GM12873 (cell line): ENCODE measurements at regions not wholly inside any gene's neighbourhood (a gene's known extent, or its start where the extent isn't known, plus 50 kb on each side); places are given as distances from the start of the nearest gene placed in this dataset.

ENCODE experiments used
- CTCF ChIP-seq: IDR thresholded peaks from 2 replicates; pipeline ENCODE4 v1.5.1; 2012; ENCODE audit warnings: low read depth, mild to moderate bottlenecking, moderate library complexity, low read length, control low read depth; ENCODE audit not compliant: insufficient read depth; ENCODE audit errors: missing control alignments

DNA sequence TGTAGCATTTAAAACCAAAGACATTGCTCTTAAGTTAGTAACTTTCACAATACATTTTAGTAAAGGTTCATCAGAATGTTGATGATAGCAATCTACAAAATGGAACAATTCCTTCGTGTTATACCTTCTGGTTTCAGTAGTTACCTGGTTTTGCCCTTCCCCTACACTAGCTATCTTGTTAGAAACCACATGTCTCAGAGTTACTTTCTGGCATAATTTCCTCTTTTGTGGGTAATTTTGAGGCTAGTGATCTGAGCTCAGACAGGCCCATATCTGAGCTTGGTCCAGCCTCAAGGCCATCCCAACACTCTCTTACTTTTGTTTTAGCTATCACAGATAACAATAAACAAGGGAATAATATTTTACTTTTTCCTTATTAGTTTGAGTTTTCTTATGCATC lies 196.9 kb downstream of the KITLG start:
- TF ChIP-seq CTCF = no peak

DNA sequence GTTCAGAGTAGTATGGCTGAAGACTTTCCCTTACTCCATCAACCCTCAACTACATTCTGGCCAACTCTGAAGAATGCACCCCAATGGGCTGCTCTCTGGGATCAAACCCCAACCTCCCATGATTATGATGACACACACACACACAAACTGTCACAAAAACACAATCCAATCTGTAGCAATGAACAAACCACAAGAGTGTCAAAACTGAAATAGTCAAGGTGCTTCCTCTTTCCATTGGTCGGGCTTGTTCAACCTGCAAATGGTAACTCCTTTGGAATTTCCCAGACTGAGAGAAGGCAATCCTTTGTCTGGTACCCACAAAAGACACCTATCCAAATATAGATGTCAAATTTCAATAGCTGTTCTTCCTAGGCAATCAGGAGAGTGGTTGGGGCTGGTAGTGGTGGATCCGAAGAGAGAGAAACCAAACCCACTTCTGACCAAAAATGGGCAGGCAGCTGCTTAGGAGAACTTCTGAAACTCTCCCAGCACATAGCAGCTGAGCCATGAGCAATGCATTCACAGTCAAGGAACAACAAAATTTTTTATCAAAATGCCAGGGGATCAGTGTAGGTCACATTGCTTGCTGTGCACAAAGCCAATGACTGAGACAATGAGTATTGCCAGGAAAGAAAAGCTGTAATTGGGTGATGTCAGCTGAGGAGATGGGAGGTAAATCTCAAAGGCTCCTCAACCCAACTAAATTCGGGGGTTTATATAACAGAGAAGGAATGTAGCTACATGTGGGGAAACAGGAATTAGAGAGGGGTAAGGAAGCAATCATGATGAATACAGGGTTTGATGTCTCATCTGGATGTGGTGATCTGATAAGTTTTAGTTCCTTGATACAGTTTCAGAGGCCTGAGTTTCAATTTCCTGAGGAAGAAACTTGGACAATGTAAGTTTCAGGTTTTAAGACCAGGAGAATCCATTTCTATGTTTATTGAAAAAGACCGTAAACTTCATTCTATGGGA lies 191.4 kb downstream of the KITLG start:
- TF ChIP-seq CTCF = no peak

DNA sequence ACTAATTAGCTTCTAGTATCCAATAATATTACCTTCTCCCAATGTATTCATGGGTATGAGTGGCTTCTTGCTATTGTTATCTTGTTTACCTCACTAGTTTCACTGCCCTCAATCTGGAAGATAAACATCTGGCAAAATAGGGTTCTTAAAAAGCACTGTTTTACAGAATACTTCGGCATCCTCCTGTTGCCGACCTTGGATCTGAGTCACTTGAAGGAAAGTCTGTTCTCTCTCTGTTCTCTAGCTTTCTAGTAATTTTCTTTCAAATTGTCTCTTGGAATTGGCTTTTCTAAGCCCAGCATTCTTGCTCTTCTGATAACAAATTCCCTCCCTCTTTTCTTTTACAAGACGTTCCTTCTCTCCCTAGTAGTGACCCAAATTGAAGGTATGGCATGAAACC lies 189.5 kb downstream of the KITLG start:
- TF ChIP-seq CTCF = no peak

GRCh38 chr12:88391556-88391955 lies 188.7 kb downstream of the KITLG start:
- no peak for TF ChIP-seq CTCF

- TF ChIP-seq CTCF = peak; percentile 55
These were observed 187.1 kb downstream of the KITLG start for GRCh38 chr12:88393017-88393767.

- no peak for TF ChIP-seq CTCF
These were observed 182.2 kb downstream of the KITLG start for GRCh38 chr12:88398031-88398430.

GRCh38 chr12:88399811-88400210 lies 180.5 kb downstream of the KITLG start:
- no peak for TF ChIP-seq CTCF
